ENCODE measurements at regions not wholly inside any gene's neighbourhood (a gene's known extent, or its start where the extent isn't known, plus 50 kb on each side); places are given as distances from the start of the nearest gene placed in this dataset.

- TF ChIP-seq, protein P1, sequence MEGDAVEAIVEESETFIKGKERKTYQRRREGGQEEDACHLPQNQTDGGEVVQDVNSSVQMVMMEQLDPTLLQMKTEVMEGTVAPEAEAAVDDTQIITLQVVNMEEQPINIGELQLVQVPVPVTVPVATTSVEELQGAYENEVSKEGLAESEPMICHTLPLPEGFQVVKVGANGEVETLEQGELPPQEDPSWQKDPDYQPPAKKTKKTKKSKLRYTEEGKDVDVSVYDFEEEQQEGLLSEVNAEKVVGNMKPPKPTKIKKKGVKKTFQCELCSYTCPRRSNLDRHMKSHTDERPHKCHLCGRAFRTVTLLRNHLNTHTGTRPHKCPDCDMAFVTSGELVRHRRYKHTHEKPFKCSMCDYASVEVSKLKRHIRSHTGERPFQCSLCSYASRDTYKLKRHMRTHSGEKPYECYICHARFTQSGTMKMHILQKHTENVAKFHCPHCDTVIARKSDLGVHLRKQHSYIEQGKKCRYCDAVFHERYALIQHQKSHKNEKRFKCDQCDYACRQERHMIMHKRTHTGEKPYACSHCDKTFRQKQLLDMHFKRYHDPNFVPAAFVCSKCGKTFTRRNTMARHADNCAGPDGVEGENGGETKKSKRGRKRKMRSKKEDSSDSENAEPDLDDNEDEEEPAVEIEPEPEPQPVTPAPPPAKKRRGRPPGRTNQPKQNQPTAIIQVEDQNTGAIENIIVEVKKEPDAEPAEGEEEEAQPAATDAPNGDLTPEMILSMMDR (IDR thresholded peaks at IDR 0.05): no peak
- no peak for TF ChIP-seq POLR2AphosphoS5 (IDR thresholded peaks at IDR 0.05; ENCODE audit: low read depth, low read length)
- TF ChIP-seq, protein P2, sequence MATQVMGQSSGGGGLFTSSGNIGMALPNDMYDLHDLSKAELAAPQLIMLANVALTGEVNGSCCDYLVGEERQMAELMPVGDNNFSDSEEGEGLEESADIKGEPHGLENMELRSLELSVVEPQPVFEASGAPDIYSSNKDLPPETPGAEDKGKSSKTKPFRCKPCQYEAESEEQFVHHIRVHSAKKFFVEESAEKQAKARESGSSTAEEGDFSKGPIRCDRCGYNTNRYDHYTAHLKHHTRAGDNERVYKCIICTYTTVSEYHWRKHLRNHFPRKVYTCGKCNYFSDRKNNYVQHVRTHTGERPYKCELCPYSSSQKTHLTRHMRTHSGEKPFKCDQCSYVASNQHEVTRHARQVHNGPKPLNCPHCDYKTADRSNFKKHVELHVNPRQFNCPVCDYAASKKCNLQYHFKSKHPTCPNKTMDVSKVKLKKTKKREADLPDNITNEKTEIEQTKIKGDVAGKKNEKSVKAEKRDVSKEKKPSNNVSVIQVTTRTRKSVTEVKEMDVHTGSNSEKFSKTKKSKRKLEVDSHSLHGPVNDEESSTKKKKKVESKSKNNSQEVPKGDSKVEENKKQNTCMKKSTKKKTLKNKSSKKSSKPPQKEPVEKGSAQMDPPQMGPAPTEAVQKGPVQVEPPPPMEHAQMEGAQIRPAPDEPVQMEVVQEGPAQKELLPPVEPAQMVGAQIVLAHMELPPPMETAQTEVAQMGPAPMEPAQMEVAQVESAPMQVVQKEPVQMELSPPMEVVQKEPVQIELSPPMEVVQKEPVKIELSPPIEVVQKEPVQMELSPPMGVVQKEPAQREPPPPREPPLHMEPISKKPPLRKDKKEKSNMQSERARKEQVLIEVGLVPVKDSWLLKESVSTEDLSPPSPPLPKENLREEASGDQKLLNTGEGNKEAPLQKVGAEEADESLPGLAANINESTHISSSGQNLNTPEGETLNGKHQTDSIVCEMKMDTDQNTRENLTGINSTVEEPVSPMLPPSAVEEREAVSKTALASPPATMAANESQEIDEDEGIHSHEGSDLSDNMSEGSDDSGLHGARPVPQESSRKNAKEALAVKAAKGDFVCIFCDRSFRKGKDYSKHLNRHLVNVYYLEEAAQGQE (IDR thresholded peaks at IDR 0.05; ENCODE audit: insufficient read depth in 1 of 2, low read depth in 2 of 2, low read length in 1 of 2): no peak
Measured at GRCh38 chr18:22069916-22070315, 99.5 kb upstream of the GATA6 start.

Data from Panc1 (cell line).